Stomach (tissue), 4 donors: ENCODE measurements at regions not wholly inside any gene's neighbourhood (a gene's known extent, or its start where the extent isn't known, plus 50 kb on each side); places are given as distances from the start of the nearest gene placed in this dataset.

Source experiments
- POLR2A ChIP-seq, 4 donors: fragments of 450-650 bp; IDR thresholded peaks; one replicate each; pipeline ENCODE4 v1.6.1; 2016; ENCODE audit warnings: antibody characterized with exemption in 4 of 4, control low read depth in 2 of 4, mild to moderate bottlenecking in 1 of 4, moderate library complexity in 1 of 4
- POLR2AphosphoS5 ChIP-seq, 3 donors: sonication (generic); formaldehyde crosslinking; IDR thresholded peaks; one replicate each; pipeline ENCODE4 v1.6.1; 2016; ENCODE audit warnings: antibody characterized with exemption in 3 of 3
- TF ChIP-seq, protein P1 (sequence below), 7 experiments: fragments of 450-650 bp in 4 of 7; fragments of 200-600 bp in 3 of 7; sonication (generic) in 3 of 7; IDR thresholded peaks; one replicate each; pipeline ENCODE4 v1.5.1; 2016 to 2019; ENCODE audit warnings: antibody characterized with exemption in 7 of 7, control low read depth in 2 of 7, mild to moderate bottlenecking in 1 of 7

DNA sequence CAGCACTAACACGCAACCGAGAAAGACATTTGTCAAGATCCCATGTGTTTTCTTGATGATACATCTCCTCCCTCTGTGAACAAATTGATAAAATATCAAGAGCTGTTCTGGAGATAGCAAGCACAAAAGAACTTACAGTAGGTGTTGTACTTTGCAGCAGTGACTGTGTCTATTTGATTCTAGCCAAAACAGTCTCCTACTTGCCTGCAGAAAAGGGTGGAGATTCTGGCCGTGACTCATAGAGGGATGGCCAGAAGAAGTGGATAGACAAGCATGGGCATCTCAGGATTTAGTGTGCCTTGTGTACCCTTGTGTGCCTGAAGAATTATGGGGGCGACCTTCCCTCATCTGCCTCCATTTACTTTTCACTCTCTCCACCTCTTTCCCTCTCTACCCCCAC is 458.4 kb upstream of the LRRC7 start:
- no peak for TF ChIP-seq POLR2A (IDR thresholded peaks at IDR 0.05)
- TF ChIP-seq, protein P1, sequence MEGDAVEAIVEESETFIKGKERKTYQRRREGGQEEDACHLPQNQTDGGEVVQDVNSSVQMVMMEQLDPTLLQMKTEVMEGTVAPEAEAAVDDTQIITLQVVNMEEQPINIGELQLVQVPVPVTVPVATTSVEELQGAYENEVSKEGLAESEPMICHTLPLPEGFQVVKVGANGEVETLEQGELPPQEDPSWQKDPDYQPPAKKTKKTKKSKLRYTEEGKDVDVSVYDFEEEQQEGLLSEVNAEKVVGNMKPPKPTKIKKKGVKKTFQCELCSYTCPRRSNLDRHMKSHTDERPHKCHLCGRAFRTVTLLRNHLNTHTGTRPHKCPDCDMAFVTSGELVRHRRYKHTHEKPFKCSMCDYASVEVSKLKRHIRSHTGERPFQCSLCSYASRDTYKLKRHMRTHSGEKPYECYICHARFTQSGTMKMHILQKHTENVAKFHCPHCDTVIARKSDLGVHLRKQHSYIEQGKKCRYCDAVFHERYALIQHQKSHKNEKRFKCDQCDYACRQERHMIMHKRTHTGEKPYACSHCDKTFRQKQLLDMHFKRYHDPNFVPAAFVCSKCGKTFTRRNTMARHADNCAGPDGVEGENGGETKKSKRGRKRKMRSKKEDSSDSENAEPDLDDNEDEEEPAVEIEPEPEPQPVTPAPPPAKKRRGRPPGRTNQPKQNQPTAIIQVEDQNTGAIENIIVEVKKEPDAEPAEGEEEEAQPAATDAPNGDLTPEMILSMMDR (IDR thresholded peaks at IDR 0.05): no peak
- TF ChIP-seq POLR2AphosphoS5 (IDR thresholded peaks at IDR 0.05): no peak
